T-helper 17 cell (primary cell): ENCODE measurements at regions not wholly inside any gene's neighbourhood (a gene's known extent, or its start where the extent isn't known, plus 50 kb on each side); places are given as distances from the start of the nearest gene placed in this dataset.

ENCODE experiments used
- ATAC-seq: fragments of 150-1000 bp; cut with Tn5 transposase; 2 replicates; pipeline ENCODE4 v1.10.0; 2021; ENCODE audit warnings: mild to moderate bottlenecking, moderate library complexity
- DNase-seq, 3 donors: peaks; one replicate each; pipeline versions ENCODE4 v3.0.0 to v3.0.0-alpha.2; 2020 to 2021
- H3K9me3 ChIP-seq: one replicate; pipeline ENCODE4 v1.7.0; 2013; ENCODE audit warnings: low read length, mild to moderate bottlenecking; ENCODE audit not compliant: control insufficient read depth, poor library complexity, severe bottlenecking
- H3K27ac Mint-ChIP-seq: one replicate; pipeline ENCODE4 v1.8.0; 2022; ENCODE audit warnings: mild to moderate bottlenecking, moderate library complexity, mixed read lengths
- H3K27me3 Mint-ChIP-seq: one replicate; pipeline ENCODE4 v1.8.0; 2022; ENCODE audit warnings: mixed read lengths
- H3K36me3 Mint-ChIP-seq: one replicate; pipeline ENCODE4 v1.8.0; 2022; ENCODE audit warnings: low read depth, mixed read lengths
- H3K4me1 Mint-ChIP-seq: one replicate; pipeline ENCODE4 v1.8.0; 2022; ENCODE audit warnings: mild to moderate bottlenecking, mixed read lengths
- H3K4me3 Mint-ChIP-seq: one replicate; pipeline ENCODE4 v1.8.0; 2022; ENCODE audit warnings: mild to moderate bottlenecking, moderate library complexity, mixed read lengths

DNA sequence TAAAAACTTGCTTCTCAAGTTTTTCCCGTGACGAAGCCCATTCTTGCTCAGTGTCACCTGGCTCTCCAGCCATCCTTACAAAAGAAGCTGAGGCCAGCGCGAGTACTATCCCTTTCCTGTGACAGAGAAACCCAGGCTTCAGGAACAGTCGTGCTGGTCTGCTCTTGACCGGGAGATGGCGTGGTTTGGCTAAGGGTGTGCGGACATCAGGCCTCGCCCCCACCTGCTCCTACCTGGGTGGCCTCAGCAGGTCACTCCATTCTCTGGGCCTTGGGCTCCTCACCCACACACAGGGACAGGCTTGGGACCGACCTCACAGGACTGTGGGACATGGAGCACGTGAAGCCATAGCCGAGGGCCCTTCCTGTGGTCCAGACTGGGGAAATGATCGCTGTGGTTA lies 75.2 kb upstream of the CIBAR2 start:
- Mint-ChIP-seq H3K27ac (no peak overlapping the region), H3K4me1 (no peaks in the 10 kb centered on the region), H3K4me3 (no peak overlapping the region), H3K36me3 (peaks cover 2% of the 10 kb centered on the region), H3K27me3 (no peaks in the 10 kb centered on the region)
- H3K9me3 ChIP-seq: no peaks in the 10 kb centered on the region
- ATAC-seq (no peak), DNase-seq (no peak)

GRCh38 chr16:85187886-85188285 lies 75.6 kb upstream of the CIBAR2 start:
- Mint-ChIP-seq H3K4me3 (no peak overlapping the region), H3K4me1 (no peaks in the 10 kb centered on the region), H3K27ac (no peak overlapping the region), H3K36me3 (peaks cover 2% of the 10 kb centered on the region), H3K27me3 (no peaks in the 10 kb centered on the region)
- no peak for DNase-seq
- ATAC-seq: no peak
- H3K9me3 ChIP-seq: no peaks in the 10 kb centered on the region

- no peaks in the 10 kb centered on the region for H3K9me3 ChIP-seq
- Mint-ChIP-seq H3K4me1 (no peaks in the 10 kb centered on the region), H3K36me3 (peaks cover 2% of the 10 kb centered on the region), H3K27ac (no peak overlapping the region), H3K4me3 (no peak overlapping the region), H3K27me3 (peaks cover 6% of the 10 kb centered on the region)
- no peak for ATAC-seq
- DNase-seq: no peak
These were observed 76.8 kb upstream of the CIBAR2 start for GRCh38 chr16:85188822-85189672.

- Mint-ChIP-seq H3K4me1 (no peaks in the 10 kb centered on the region), H3K27ac (no peak overlapping the region), H3K4me3 (no peak overlapping the region), H3K27me3 (peaks cover 19% of the 10 kb centered on the region), H3K36me3 (peaks cover 2% of the 10 kb centered on the region)
- ATAC-seq (no peak), DNase-seq (no peak)
- H3K9me3 ChIP-seq: no peaks in the 10 kb centered on the region
These were observed 78.3 kb upstream of the CIBAR2 start for GRCh38 chr16:85190572-85190971.

GRCh38 chr16:85191341-85191965 lies 79.2 kb upstream of the CIBAR2 start:
- no peak for ATAC-seq
- H3K4me3 Mint-ChIP-seq: no peak overlapping the region
- H3K27ac Mint-ChIP-seq: no peak overlapping the region
- H3K27me3 Mint-ChIP-seq: peaks cover 27% of the 10 kb centered on the region
- DNase-seq: no peak
- H3K9me3 ChIP-seq: no peaks in the 10 kb centered on the region
- H3K36me3 Mint-ChIP-seq: peaks cover 2% of the 10 kb centered on the region
- H3K4me1 Mint-ChIP-seq: no peaks in the 10 kb centered on the region

DNA sequence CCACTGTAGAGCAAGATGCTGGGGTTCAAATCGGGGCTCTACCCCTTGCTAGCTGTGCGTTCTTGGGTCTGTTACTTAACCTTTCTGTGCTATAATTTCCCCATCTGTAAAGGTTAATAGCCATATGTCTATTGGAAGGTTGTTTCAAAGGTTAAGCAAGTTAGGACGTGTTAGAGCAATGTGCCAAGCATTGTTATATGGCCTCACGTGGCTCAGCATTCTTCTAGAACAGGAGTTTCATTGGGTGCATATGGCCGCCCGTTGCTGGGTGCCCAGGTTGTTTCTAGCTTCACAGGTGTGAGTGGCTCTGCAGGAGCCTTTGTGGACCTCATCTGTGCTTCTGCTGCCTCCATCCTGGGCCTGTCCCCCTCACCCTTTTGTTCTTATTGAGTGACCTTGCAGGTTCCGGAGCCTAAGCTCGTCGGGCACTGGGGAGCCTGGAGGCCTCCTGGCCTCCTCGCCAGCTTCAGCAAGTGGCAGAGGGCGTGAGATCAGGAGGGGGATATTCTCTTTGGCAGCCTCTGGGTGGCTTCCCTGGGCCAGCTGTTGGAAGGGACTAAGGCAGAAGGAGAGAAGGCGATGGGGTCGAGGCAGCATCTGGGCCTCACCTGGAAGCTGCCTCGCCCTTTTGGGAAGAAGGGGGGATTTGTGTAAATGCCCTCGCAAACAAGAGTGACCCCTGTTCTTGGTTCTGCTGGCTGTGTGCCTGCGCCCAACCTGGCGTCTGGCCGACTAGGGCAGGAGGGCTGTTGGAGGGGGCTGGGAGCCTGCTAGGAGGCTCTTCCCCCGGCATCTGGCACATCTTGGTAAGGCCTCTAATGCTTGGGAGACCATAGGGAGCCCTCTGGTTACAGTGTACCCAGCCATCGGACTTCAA lies 80.2 kb upstream of the CIBAR2 start:
- no peaks in the 10 kb centered on the region for H3K4me1 Mint-ChIP-seq
- H3K36me3 Mint-ChIP-seq: peaks cover 2% of the 10 kb centered on the region
- no peak overlapping the region for H3K27ac Mint-ChIP-seq
- DNase-seq: no peak
- H3K9me3 ChIP-seq: no peaks in the 10 kb centered on the region
- peaks cover 27% of the 10 kb centered on the region for H3K27me3 Mint-ChIP-seq
- H3K4me3 Mint-ChIP-seq: no peak overlapping the region
- no peak for ATAC-seq

- no peak overlapping the region for H3K4me3 Mint-ChIP-seq
- ATAC-seq: no peak
- no peak overlapping the region for H3K27ac Mint-ChIP-seq
- no peaks in the 10 kb centered on the region for H3K36me3 Mint-ChIP-seq
- H3K4me1 Mint-ChIP-seq: no peaks in the 10 kb centered on the region
- H3K9me3 ChIP-seq: no peaks in the 10 kb centered on the region
- peaks cover 33% of the 10 kb centered on the region for H3K27me3 Mint-ChIP-seq
- no peak for DNase-seq
These were observed 80.8 kb upstream of the CIBAR2 start for GRCh38 chr16:85193115-85193493.

- DNase-seq: no peak
- no peak overlapping the region for H3K27ac Mint-ChIP-seq
- peaks cover 33% of the 10 kb centered on the region for H3K27me3 Mint-ChIP-seq
- no peaks in the 10 kb centered on the region for H3K36me3 Mint-ChIP-seq
- H3K4me1 Mint-ChIP-seq: no peaks in the 10 kb centered on the region
- no peak for ATAC-seq
- H3K9me3 ChIP-seq: no peaks in the 10 kb centered on the region
- H3K4me3 Mint-ChIP-seq: no peak overlapping the region
These were observed 81.6 kb upstream of the CIBAR2 start for GRCh38 chr16:85193876-85194275.

GRCh38 chr16:85194307-85195270 lies 82.3 kb upstream of the CIBAR2 start:
- Mint-ChIP-seq H3K27ac (no peak overlapping the region), H3K4me3 (no peak overlapping the region), H3K36me3 (no peaks in the 10 kb centered on the region), H3K27me3 (peaks cover 34% of the 10 kb centered on the region), H3K4me1 (no peaks in the 10 kb centered on the region)
- no peak for ATAC-seq
- H3K9me3 ChIP-seq: no peaks in the 10 kb centered on the region
- DNase-seq: no peak

- Mint-ChIP-seq H3K27me3 (peaks cover 41% of the 10 kb centered on the region), H3K27ac (no peak overlapping the region), H3K4me3 (no peak overlapping the region), H3K4me1 (no peaks in the 10 kb centered on the region), H3K36me3 (no peaks in the 10 kb centered on the region)
- ATAC-seq: no peak
- DNase-seq: no peak
- H3K9me3 ChIP-seq: no peaks in the 10 kb centered on the region
These were observed 83.0 kb upstream of the CIBAR2 start for GRCh38 chr16:85195271-85195647.

- no peaks in the 10 kb centered on the region for H3K9me3 ChIP-seq
- no peak overlapping the region for H3K27ac Mint-ChIP-seq
- H3K4me3 Mint-ChIP-seq: no peak overlapping the region
- no peak for DNase-seq
- no peaks in the 10 kb centered on the region for H3K4me1 Mint-ChIP-seq
- H3K36me3 Mint-ChIP-seq: no peaks in the 10 kb centered on the region
- no peak for ATAC-seq
- H3K27me3 Mint-ChIP-seq: peaks cover 49% of the 10 kb centered on the region
These were observed 83.9 kb upstream of the CIBAR2 start for GRCh38 chr16:85195900-85196772.

DNA sequence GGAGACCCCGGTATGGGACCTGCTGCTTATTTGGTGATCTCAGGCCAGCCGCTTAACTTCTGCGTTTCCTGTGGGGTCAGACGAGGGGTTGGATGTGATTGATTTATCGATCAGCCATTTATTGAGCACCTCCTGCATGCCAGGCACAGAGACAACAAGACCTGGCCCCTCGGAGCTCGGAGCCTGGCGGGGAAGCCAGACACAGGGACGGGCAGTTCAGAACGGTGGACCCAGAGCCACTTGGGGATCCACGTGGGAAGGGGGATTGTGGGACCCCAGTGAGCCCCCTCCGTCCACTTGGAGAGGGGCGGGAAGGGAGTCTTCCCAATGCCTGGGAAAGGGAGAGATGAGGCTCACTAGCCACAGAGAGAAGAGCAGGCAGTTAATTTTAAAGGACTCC lies 84.7 kb upstream of the CIBAR2 start:
- H3K9me3 ChIP-seq: no peaks in the 10 kb centered on the region
- Mint-ChIP-seq H3K4me3 (no peak overlapping the region), H3K4me1 (no peaks in the 10 kb centered on the region), H3K27me3 (peaks cover 49% of the 10 kb centered on the region), H3K36me3 (no peaks in the 10 kb centered on the region), H3K27ac (no peak overlapping the region)
- DNase-seq: no peak
- ATAC-seq: no peak
